ENCODE measurements at regions not wholly inside any gene's neighbourhood (a gene's known extent, or its start where the extent isn't known, plus 50 kb on each side); places are given as distances from the start of the nearest gene placed in this dataset.

GRCh38 chr11:22508665-22509064 is 117.0 kb downstream of the FANCF start:
- no peak for DNase-seq
- POLR2A ChIA-PET = no interaction called here
- Histone ChIP-seq H3K27me3 (replicated peaks in 1 of 4; ENCODE audit: control extremely low read depth in 1 of 4, control insufficient read depth in 3 of 4, insufficient read depth in 4 of 4, low read length in 3 of 4) (no peaks in the 10 kb centered on the region), H3K4me2 (replicated peaks; ENCODE audit: low read depth, low read length, poor library complexity, severe bottlenecking) (no peak overlapping the region), H4K20me1 (ENCODE audit: control insufficient read depth, insufficient read depth, low read length, poor library complexity, severe bottlenecking) (no peaks in the 10 kb centered on the region), H3K79me2 (ENCODE audit: control insufficient read depth, insufficient read depth, low read length) (no peaks in the 10 kb centered on the region), H2AFZ (ENCODE audit: insufficient read depth, low read depth, low read length, poor library complexity, severe bottlenecking) (no peak overlapping the region), H3K9me3 (ENCODE audit: control extremely low read depth in 1 of 3, control insufficient read depth in 2 of 3, insufficient read depth in 1 of 3, low read length in 2 of 3) (no peaks in the 10 kb centered on the region), H3K27ac (ENCODE audit: low read length in 2 of 2) (no peak overlapping the region), H3K9ac (ENCODE audit: low read length) (no peak overlapping the region), H3K4me1 (ENCODE audit: control insufficient read depth in 2 of 2, insufficient read depth in 2 of 2, low read length in 2 of 2) (no peaks in the 10 kb centered on the region), H3K4me3 (ENCODE audit: control extremely low read depth in 1 of 5, extremely low read depth in 1 of 5, insufficient read depth in 1 of 5, low read depth in 2 of 5, low read length in 4 of 5) (no peak overlapping the region), H3K36me3 (replicated peaks in 1 of 2; ENCODE audit: control extremely low read depth in 1 of 2, control insufficient read depth in 1 of 2, extremely low read depth in 1 of 2, insufficient read depth in 2 of 2, low read length in 1 of 2) (no peaks in the 10 kb centered on the region)
- Mint-ChIP-seq H3K27me3 (peaks cover 4% of the 10 kb centered on the region), H3K4me3 (no peak overlapping the region), H3K4me1 (no peaks in the 10 kb centered on the region), H3K9me3 (ENCODE audit: insufficient read depth) (no peaks in the 10 kb centered on the region), H3K27ac (no peak overlapping the region)
- intact Hi-C loops (cut with micrococcal nuclease) = no loop called here
- ATAC-seq (ENCODE audit: low read depth) = no peak
- CTCF ChIA-PET = no interaction called here
- no peak for TF ChIP-seq EZH2 (IDR thresholded peaks at IDR 0.05; ENCODE audit: borderline replicate concordance, insufficient read depth, low read depth, low read length, poor library complexity, severe bottlenecking)
- TF ChIP-seq CTCF (IDR thresholded peaks at IDR 0.05) = no peak
- no CpG with 5 or more reads among the region's 2 CpGs for WGBS (ENCODE audit: insufficient coverage)

- WGBS (ENCODE audit: insufficient coverage) = no CpG with 5 or more reads among the region's 3 CpGs
- ChIA-PET POLR2A (no interaction called here), CTCF (no interaction called here)
- Histone ChIP-seq H3K4me1 (ENCODE audit: control insufficient read depth in 2 of 2, insufficient read depth in 2 of 2, low read length in 2 of 2) (no peaks in the 10 kb centered on the region), H3K36me3 (replicated peaks in 1 of 2; ENCODE audit: control extremely low read depth in 1 of 2, control insufficient read depth in 1 of 2, extremely low read depth in 1 of 2, insufficient read depth in 2 of 2, low read length in 1 of 2) (no peaks in the 10 kb centered on the region), H2AFZ (ENCODE audit: insufficient read depth, low read depth, low read length, poor library complexity, severe bottlenecking) (no peak overlapping the region), H3K4me3 (ENCODE audit: control extremely low read depth in 1 of 5, extremely low read depth in 1 of 5, insufficient read depth in 1 of 5, low read depth in 2 of 5, low read length in 4 of 5) (no peak overlapping the region), H3K9me3 (ENCODE audit: control extremely low read depth in 1 of 3, control insufficient read depth in 2 of 3, insufficient read depth in 1 of 3, low read length in 2 of 3) (no peaks in the 10 kb centered on the region), H3K27ac (ENCODE audit: low read length in 2 of 2) (no peak overlapping the region), H3K27me3 (replicated peaks in 1 of 4; ENCODE audit: control extremely low read depth in 1 of 4, control insufficient read depth in 3 of 4, insufficient read depth in 4 of 4, low read length in 3 of 4) (no peaks in the 10 kb centered on the region), H3K9ac (ENCODE audit: low read length) (no peak overlapping the region), H4K20me1 (ENCODE audit: control insufficient read depth, insufficient read depth, low read length, poor library complexity, severe bottlenecking) (no peaks in the 10 kb centered on the region), H3K79me2 (ENCODE audit: control insufficient read depth, insufficient read depth, low read length) (no peaks in the 10 kb centered on the region), H3K4me2 (replicated peaks; ENCODE audit: low read depth, low read length, poor library complexity, severe bottlenecking) (no peak overlapping the region)
- intact Hi-C loops (cut with micrococcal nuclease) = no loop called here
- H3K27me3 Mint-ChIP-seq = no peaks in the 10 kb centered on the region
- H3K4me3 Mint-ChIP-seq = no peak overlapping the region
- ATAC-seq (ENCODE audit: low read depth) (no peak), DNase-seq (no peak)
- H3K4me1 Mint-ChIP-seq = no peaks in the 10 kb centered on the region
- no peak overlapping the region for H3K27ac Mint-ChIP-seq
- TF ChIP-seq EZH2 (IDR thresholded peaks at IDR 0.05; ENCODE audit: borderline replicate concordance, insufficient read depth, low read depth, low read length, poor library complexity, severe bottlenecking) = no peak
- no peaks in the 10 kb centered on the region for H3K9me3 Mint-ChIP-seq (ENCODE audit: insufficient read depth)
Observed at GRCh38 chr11:22497474-22497873, 128.1 kb downstream of the FANCF start.

Data from B cell (primary cell).